ENCODE measurements at regions not wholly inside any gene's neighbourhood (a gene's known extent, or its start where the extent isn't known, plus 50 kb on each side); places are given as distances from the start of the nearest gene placed in this dataset.
"Not testable (repeated sequence)": the region's sequence is repeated elsewhere in the genome, so short reads cannot be mapped to it uniquely, and the experiment has no call there.

DNA sequence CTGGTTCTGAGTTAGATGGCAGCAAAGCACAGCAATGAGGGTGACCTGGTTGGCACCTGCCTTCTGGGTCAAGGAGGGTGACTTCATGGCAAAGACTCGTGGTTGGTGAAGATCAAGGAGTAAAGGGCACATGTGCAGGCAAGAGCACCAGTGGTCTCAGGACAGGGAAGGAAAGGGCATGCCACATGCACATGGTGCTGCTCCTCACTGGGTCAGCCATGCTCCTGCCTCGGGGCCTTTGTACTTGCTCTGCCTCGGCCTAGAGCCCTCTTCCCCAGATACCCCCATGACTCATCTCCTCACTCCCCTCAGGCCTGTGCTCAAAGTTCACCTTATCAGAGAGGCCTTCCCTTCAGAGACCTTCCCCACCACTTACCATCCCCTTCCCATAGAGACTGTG is 106.7 kb upstream of the KDM7A start:
- no peak for DNase-seq

DNA sequence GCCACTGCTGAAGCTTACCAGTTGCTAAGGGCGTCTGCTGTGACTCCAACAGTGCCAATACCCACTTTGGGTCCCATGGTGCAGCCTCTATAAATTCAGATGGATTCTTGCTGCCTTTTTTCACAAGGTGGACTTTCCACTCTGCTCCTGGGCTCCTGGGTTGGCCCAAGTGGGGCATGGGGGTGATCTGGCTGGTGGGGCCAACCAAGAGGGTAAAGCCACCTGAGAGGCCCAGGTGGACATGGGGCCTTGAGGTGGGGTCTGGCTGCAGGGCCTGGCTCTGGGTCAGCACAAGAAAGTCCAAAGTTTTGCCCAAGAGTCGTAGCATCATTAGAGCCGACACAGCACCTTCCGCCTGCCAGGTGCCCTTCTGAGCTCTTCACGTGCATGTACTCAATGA is 105.2 kb upstream of the KDM7A start:
- DNase-seq = no peak

GRCh38 chr7:140281255-140281654 is 104.5 kb upstream of the KDM7A start:
- no peak for DNase-seq

GRCh38 chr7:140276001-140276400 is 99.2 kb upstream of the KDM7A start:
- no peak for DNase-seq

GRCh38 chr7:140275069-140275965 is 98.5 kb upstream of the KDM7A start:
- DNase-seq = no peak

DNA sequence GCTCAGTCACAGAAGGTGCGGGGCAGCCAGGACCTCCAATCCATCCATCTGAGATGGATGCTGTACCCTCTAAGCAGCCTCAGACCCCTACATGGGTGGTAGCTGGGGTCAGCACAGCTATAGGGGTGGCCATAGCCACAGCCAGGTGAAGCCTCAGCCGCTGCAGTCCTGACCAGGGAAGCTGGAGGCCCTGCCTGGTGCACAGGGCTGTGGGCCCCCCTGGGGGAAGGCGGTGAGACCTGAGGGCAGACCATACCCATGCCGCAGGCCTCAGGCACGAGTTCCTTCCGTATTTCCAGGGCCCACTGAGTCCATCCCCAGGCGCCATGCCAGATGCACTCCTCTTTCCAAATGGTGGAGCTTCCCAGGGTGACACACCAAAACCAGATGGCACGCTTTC is 96.6 kb upstream of the KDM7A start:
- no peak for DNase-seq

GRCh38 chr7:140271643-140271968 is 94.8 kb upstream of the KDM7A start:
- not testable (repeated sequence) for DNase-seq

DNA sequence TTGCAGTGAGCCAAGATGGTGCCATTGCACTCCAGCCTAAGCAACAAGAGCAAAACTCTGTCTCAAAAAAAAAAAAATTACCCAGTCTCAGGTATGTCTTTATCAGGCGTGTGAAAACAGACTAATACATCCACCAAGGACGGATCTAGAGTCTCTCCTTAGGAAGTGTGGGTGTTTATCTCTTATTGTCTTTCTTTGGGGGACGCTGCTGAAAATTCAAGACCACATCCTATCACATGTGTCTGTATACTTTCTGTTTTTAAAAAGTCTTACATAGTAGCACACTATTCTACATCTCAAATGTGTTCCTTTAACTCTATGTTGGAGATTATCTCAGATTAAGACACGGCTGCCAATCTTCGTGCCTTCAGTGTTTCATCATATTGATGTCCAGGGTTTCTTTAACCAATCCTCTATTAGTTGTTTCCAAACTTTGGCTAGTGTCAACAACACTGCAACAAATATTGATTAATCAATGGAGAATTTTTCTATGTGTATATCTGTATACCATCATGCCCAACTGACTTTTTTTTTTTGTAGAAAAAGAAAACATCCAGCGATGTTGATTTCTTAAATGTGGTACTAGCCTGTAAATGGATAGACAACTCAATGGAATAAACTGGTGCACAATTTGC is 92.3 kb upstream of the KDM7A start:
- no peak for DNase-seq

DNA sequence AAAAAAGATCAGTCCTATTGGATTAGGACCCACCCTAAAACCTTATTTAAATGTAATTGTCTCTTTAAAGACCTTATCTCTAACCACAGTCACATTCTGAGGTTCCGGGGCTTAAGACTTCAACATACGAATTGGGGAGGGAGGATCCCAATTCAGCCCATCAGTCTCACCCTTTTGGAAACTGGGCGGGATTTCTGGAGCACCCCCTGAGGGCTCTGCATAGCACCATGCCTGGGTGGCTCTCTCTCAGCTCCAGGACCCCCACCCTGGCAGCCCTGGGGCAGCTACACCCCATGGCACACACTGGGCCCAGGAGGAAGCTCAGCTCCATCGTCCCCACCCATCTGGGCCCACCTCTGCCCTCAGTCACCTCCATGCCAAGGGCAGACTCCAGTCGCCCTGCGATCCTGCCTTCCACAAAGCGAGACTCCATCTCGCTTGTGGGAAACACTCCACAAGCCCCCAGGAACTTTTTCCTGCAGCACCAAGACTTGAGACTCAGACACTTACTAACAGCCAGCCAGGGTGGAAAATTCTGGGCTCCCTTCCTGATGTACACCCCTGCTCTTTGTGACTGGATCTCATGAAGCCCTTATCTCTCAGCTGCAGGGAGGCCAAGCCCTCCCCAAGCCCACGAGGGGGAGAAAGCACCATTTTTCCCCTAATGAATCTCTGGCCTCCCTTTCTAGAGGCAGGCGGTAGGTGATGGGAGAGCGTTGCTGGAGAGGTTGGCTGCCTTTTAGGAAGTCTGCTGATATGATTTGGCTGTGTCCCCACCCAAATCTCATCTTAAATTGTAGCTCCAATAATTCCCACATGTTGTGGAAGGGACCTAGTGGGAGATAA is 90.8 kb upstream of the KDM7A start:
- no peak for DNase-seq

GRCh38 chr7:140263277-140263676 is 86.5 kb upstream of the KDM7A start:
- no peak for DNase-seq

GRCh38 chr7:140262242-140262903 is 85.6 kb upstream of the KDM7A start:
- no peak for DNase-seq

- DNase-seq = no peak
These were observed 84.7 kb upstream of the KDM7A start for GRCh38 chr7:140261522-140261921.

DNA sequence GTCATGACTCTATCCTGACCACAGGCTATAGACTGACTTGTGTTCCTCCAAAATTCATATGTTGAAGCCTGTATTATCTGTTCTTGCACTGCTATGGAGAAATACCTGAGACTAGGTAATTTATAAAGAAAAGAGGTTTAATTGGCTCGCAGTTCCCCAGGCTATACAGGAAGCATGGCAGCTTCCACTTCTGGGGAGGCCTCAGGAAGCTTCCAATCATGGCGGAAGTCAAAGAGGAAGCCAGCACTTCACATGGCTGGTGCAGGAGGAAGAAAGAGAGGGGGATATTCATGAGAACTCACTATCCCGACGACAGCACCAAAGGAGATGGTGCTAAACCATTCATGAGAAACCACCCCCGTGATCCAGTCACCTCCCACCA is 84.3 kb upstream of the KDM7A start:
- DNase-seq = no peak

DNA sequence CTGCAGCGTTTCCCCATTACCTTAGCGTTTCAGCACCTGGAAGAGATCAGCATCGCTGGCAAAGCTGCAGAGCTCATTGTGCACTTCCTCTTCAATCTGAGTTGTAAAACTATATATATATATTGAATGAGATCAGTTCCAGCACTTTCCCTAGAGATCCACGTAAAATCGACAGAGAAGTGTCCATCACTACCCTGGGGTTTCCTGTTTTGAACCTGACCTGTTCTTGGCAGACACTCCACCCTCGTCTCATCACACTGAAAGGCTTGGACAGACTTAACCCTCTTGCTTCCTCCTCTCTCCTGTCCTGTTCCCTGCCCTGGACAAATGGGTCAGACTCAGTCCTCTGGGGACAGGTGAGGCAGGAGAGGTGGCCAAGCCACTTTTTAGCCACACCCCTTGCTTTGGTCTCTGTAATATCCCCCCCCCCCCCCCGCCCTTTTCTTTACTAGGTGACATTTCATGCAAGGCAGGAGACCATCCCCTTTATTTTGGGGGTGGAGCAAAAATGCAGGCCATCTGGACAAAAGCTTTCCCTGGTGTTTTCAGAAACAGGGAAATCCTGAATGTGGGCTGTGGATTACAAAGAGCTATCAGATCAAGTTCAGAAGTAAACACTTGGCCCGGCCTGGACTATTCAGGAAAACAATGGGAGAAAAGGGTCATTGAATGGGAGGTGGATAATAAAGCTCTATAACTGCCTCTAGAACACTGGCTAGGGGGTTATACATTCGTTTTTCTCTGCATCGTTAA is 83.7 kb upstream of the KDM7A start:
- no peak for DNase-seq

DNA sequence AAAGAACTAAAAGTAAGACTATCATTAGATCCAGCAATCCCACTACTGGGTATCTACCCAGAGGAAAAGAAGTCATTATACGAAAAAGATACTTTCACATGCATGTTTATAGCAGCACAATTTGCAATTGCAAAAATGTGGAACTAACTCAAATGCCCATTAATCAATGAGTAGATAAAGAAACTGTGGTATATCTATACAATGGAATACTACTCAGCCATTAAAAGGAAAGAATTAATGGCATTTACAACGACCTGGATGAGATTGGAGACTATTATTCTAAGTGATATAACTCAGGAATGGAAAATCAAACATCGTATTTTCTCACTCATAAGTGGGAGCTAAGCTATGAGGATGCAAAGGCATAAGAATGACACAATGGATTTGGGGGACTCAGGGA is 80.5 kb upstream of the KDM7A start:
- not testable (repeated sequence) for DNase-seq

- not testable (repeated sequence) for DNase-seq
These were observed 78.2 kb upstream of the KDM7A start for GRCh38 chr7:140254976-140255375.

GRCh38 chr7:140249036-140249806 is 72.4 kb upstream of the KDM7A start:
- DNase-seq = no peak

DNA sequence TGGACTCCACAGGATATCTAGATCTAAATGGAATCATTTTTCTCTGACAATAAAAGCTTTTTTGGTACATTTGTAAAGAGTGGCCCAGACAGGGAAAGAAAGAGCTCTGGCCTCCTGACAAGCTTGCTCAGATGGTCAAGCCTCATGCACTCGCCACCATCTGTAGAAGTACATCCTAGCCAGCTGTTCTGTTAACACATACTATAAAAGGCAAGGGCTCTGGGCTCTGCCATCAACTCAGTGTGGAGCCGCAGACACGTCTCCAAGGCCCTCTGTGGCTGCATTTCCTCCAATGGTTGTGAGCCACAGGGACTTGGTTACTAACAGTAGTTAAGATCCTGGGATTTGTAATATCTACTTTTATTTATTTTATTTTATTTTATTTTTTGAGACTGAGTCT is 70.8 kb upstream of the KDM7A start:
- no peak for DNase-seq

GRCh38 chr7:140245611-140246105 is 68.9 kb upstream of the KDM7A start:
- DNase-seq = no peak

DNA sequence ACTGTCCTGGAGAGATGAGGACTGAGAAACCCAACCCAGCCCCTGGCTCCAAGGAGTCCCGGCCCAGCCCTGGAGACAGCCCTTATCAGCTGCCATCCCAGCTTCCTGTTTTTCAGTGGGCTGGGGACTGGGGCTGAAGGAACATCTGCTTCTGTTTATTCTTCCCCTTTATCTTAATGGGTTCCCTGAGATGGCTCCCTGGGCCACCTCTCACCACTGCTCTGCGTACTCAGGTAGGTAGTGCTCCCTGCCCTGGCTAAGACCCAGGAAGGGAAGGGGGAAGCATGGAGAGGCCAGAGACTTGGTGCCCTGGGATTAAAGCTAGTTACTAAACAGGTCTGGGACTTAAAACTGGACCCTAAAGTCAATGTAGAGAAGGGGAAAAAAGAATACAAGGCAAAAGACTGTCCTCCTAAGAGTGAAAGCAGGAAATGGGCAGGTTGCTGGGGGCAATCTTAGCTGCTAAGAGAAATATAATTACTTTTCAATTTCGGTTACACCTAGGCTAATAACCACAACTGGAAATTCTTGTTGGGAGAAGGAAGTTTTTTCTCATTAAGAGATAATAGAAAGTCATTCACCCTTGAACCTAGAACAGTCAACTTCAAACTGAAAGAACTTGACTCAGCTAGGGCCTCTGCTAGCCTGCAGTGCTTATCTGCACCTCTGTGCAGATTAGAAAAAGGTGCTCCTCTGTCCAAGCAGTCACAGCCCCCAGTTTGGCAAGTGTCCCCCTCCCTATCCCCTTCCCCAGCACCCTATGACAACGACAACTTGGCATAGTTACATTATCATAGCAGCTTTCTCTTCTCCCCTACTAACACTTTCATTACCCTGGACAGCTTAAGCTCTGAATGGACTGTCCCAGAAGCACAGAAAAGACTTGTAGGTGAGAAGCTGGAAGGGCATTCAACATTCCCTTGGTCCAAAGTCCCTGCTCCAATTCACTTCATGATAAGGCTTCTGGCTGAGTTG is 65.6 kb upstream of the KDM7A start:
- no peak for DNase-seq

Data from fibroblast of skin of back (primary cell).